ENCODE measurements at regions not wholly inside any gene's neighbourhood (a gene's known extent, or its start where the extent isn't known, plus 50 kb on each side); places are given as distances from the start of the nearest gene placed in this dataset.

DNA sequence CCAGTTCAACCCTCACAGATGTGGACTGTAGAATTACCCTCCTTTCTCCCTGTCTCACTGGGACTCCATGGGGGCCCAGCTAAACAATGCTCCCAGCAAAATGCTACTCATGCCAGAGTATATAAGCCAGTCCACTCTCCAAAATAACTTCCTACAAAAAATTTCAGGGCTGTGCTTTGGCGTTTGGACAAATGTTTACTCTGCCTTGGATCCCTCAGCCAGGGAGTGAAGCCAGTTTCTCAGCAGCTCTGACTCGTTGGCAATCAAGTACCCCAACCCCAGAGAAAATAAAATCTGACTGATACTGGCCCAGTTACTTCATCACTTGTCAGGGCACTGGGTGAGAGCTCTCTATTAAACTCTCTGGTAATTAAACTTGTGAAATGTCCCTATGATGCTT lies 250.4 kb downstream of the TSHZ3 start:
- TF ChIP-seq, protein P1, sequence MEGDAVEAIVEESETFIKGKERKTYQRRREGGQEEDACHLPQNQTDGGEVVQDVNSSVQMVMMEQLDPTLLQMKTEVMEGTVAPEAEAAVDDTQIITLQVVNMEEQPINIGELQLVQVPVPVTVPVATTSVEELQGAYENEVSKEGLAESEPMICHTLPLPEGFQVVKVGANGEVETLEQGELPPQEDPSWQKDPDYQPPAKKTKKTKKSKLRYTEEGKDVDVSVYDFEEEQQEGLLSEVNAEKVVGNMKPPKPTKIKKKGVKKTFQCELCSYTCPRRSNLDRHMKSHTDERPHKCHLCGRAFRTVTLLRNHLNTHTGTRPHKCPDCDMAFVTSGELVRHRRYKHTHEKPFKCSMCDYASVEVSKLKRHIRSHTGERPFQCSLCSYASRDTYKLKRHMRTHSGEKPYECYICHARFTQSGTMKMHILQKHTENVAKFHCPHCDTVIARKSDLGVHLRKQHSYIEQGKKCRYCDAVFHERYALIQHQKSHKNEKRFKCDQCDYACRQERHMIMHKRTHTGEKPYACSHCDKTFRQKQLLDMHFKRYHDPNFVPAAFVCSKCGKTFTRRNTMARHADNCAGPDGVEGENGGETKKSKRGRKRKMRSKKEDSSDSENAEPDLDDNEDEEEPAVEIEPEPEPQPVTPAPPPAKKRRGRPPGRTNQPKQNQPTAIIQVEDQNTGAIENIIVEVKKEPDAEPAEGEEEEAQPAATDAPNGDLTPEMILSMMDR (conservative IDR thresholded peaks at IDR 0.05 in 1 of 2, IDR thresholded peaks at IDR 0.05 in 1 of 2; ENCODE audit: low read depth in 1 of 2, low read length in 2 of 2) = no peak
- TF ChIP-seq EZH2 (IDR thresholded peaks at IDR 0.05; ENCODE audit: low read length, missing control alignments) = no peak

Measured in fibroblast of lung (primary cell).